SU-DHL-6 (cell line): ENCODE measurements at regions not wholly inside any gene's neighbourhood (a gene's known extent, or its start where the extent isn't known, plus 50 kb on each side); places are given as distances from the start of the nearest gene placed in this dataset.

Experiments
- H2AFZ ChIP-seq: fragments of 200-600 bp; sonication (generic); 2 replicates; pipeline ENCODE4 v1.6.1; 2014; ENCODE audit warnings: low read depth, mild to moderate bottlenecking, moderate library complexity, mixed read lengths, antibody characterized with exemption, low read length; ENCODE audit not compliant: severe bottlenecking
- H3F3A ChIP-seq: fragments of 200-600 bp; shearing (Covaris generic); 2 replicates; pipeline ENCODE4 v1.6.0; 2016; ENCODE audit warnings: antibody characterized with exemption, mild to moderate bottlenecking; ENCODE audit not compliant: insufficient read depth
- H3K27ac ChIP-seq: fragments of 200-600 bp; sonication (generic); 2 replicates; pipeline ENCODE4 v1.5.1; 2016; ENCODE audit warnings: low read depth, mild to moderate bottlenecking, low read length, moderate library complexity, mixed read lengths
- H3K27me3 ChIP-seq: fragments of 200-600 bp; sonication (generic), shearing (Covaris generic); 2 replicates; pipeline ENCODE4 v1.6.0; 2014; ENCODE audit warnings: mild to moderate bottlenecking, low read length
- H3K36me3 ChIP-seq: fragments of 200-600 bp; sonication (generic); 2 replicates; pipeline ENCODE4 v1.6.1; 2014; ENCODE audit warnings: mild to moderate bottlenecking, low read length, mixed read lengths
- H3K4me2 ChIP-seq: fragments of 300-600, 200-600 bp; shearing (Covaris generic), sonication (generic); 2 replicates; pipeline ENCODE4 v1.6.0; 2014; ENCODE audit warnings: low read length, low read depth, mild to moderate bottlenecking; ENCODE audit not compliant: poor library complexity, severe bottlenecking
- H3K4me3 ChIP-seq: fragments of 200-600 bp; sonication (generic); 2 replicates; pipeline ENCODE4 v1.5.1; 2014; ENCODE audit warnings: antibody characterized with exemption, low read length, mild to moderate bottlenecking, mixed read lengths; ENCODE audit not compliant: insufficient read depth, poor library complexity, severe bottlenecking
- H3K79me2 ChIP-seq: fragments of 200-600 bp; sonication (generic); 2 replicates; pipeline ENCODE4 v1.6.1; 2014; ENCODE audit warnings: mild to moderate bottlenecking, low read length, moderate library complexity; ENCODE audit not compliant: insufficient read depth
- H3K9ac ChIP-seq: fragments of 200-600 bp; sonication (generic); 2 replicates; pipeline ENCODE4 v1.7.0; 2014; ENCODE audit warnings: mild to moderate bottlenecking, low read length
- H3K9me2 ChIP-seq: fragments of 200-600 bp; sonication (generic); replicated peaks from 2 replicates; pipeline ENCODE4 v1.6.1; 2014; ENCODE audit warnings: low read length; ENCODE audit not compliant: insufficient read depth
- H3K9me3 ChIP-seq: fragments of 200-600 bp; sonication (generic); 2 replicates; pipeline ENCODE4 v1.6.1; 2014; ENCODE audit warnings: low read length, mixed read lengths; ENCODE audit not compliant: insufficient read depth
- H4K20me1 ChIP-seq: fragments of 200-600 bp; sonication (generic); 2 replicates; pipeline ENCODE4 v1.6.1; 2014; ENCODE audit warnings: low read depth, mild to moderate bottlenecking, antibody characterized with exemption, low read length, moderate library complexity, mixed read lengths
- CTCF ChIP-seq: fragments of 200-600 bp; sonication (generic); IDR thresholded peaks from one replicate; pipeline ENCODE4 v1.5.1; 2017; ENCODE audit warnings: antibody characterized with exemption, mild to moderate bottlenecking, low read length, moderate library complexity; ENCODE audit not compliant: insufficient read depth, poor library complexity, severe bottlenecking
- EZH2phosphoT487 ChIP-seq: fragments of 200-600 bp; sonication (generic), shearing (Covaris generic); conservative IDR thresholded peaks from 2 replicates; pipeline ENCODE4 v1.6.1; 2018; ENCODE audit warnings: mild to moderate bottlenecking, antibody characterized with exemption, low read length, moderate library complexity, mixed read lengths

DNA sequence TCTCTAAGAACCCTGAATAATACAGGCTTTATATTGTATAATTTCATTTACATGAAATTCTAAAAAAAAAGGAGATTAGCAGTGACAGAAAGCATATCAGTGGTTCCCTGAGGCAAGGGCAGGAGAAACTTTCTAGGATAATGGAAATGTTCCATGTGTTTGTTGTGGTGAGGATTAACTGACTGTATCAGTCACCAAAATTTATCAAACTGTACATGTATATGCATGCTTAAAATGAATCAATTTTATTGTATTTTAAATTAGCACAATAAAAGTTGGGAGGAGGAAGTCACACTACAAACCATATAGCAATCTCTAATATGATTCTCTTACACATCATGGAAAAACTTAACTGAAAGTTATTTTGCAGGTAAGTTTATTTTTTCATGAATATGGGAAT lies 396.8 kb downstream of the EFNB2 start:
- Histone ChIP-seq H3K36me3 (no peaks in the 10 kb centered on the region), H3K9me3 (no peaks in the 10 kb centered on the region), H3K27me3 (no peaks in the 10 kb centered on the region), H3K9me2 (no peaks in the 10 kb centered on the region), H3K79me2 (no peaks in the 10 kb centered on the region), H4K20me1 (no peaks in the 10 kb centered on the region), H3F3A (no peaks in the 10 kb centered on the region), H3K27ac (no peak overlapping the region), H3K4me2 (no peak overlapping the region), H3K9ac (no peak overlapping the region), H2AFZ (no peak overlapping the region), H3K4me3 (no peak overlapping the region)
- TF ChIP-seq CTCF: no peak

DNA sequence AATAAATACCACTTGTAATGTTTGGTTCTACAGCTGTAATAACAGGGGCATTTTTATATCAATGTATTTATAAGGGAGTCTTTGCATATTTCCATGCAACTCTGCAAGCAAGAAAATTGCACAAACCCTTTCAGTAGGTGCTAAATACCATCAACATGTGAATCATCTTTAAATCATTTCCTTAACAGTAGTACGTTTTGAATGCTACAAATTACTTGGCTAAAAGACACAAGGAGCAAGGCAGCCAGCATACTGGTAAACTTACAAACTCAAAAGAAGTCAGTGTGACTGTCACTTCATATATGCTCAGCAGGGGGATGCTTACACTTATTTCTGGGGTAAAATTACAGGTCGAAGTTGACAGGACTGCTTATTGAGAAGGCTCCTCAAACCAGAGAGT lies 402.4 kb downstream of the EFNB2 start:
- H3K79me2 ChIP-seq: no peaks in the 10 kb centered on the region

DNA sequence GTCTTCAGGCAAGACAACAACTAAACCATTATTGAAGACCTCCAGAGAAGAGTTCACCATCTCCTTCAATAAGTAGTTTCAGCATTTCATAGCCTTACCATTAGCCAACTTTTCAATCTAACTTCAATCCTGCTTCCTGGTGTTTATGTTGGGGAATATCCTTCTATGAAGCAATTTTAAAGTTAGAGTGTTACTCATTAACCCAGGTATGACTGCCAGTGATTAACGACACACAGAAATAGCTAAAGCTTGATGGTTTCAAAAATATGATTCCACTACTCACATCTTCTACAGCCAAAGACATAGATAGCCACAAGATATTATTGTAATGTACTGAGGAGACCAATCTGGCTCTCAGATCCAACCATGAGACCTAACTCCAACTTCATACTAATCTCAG lies 403.2 kb downstream of the EFNB2 start:
- TF ChIP-seq EZH2phosphoT487 (no peak), CTCF (no peak)
- Histone ChIP-seq H2AFZ (no peak overlapping the region), H3K9me2 (no peaks in the 10 kb centered on the region), H4K20me1 (no peaks in the 10 kb centered on the region), H3K4me3 (no peak overlapping the region), H3K4me2 (no peak overlapping the region), H3K36me3 (no peaks in the 10 kb centered on the region), H3K9me3 (no peaks in the 10 kb centered on the region), H3K27ac (no peak overlapping the region), H3F3A (no peaks in the 10 kb centered on the region), H3K27me3 (no peaks in the 10 kb centered on the region), H3K79me2 (no peaks in the 10 kb centered on the region), H3K9ac (no peak overlapping the region)

More for the DNA sequence above, 402.4 kb downstream of the EFNB2 start:
- Histone ChIP-seq H3K4me2 (no peak overlapping the region), H3K9ac (no peak overlapping the region), H3K36me3 (no peaks in the 10 kb centered on the region), H3K9me3 (no peaks in the 10 kb centered on the region), H3K4me3 (no peak overlapping the region), H3F3A (no peaks in the 10 kb centered on the region), H3K9me2 (no peaks in the 10 kb centered on the region), H2AFZ (no peak overlapping the region), H3K27ac (no peak overlapping the region), H3K27me3 (no peaks in the 10 kb centered on the region), H4K20me1 (no peaks in the 10 kb centered on the region)
- TF ChIP-seq EZH2phosphoT487 (no peak), CTCF (no peak)

GRCh38 chr13:106129993-106130392 lies 405.5 kb downstream of the EFNB2 start:
- H3K4me2 ChIP-seq: no peak overlapping the region

More at GRCh38 chr13:106129993-106130392, 405.5 kb downstream of the EFNB2 start:
- Histone ChIP-seq H3K9me2 (no peaks in the 10 kb centered on the region), H3K9ac (no peak overlapping the region), H4K20me1 (no peaks in the 10 kb centered on the region), H3F3A (no peaks in the 10 kb centered on the region), H3K9me3 (no peaks in the 10 kb centered on the region), H3K79me2 (no peaks in the 10 kb centered on the region), H2AFZ (no peak overlapping the region), H3K36me3 (no peaks in the 10 kb centered on the region), H3K27ac (no peak overlapping the region), H3K4me3 (no peak overlapping the region), H3K27me3 (no peaks in the 10 kb centered on the region)
- TF ChIP-seq EZH2phosphoT487: no peak
- TF ChIP-seq CTCF: no peak
